ENCODE measurements at regions not wholly inside any gene's neighbourhood (a gene's known extent, or its start where the extent isn't known, plus 50 kb on each side); places are given as distances from the start of the nearest gene placed in this dataset.

- H3K36me3 ChIP-seq (ENCODE audit: control insufficient read depth, insufficient read depth, low read length), result no peaks in the 10 kb centered on the region
- H3K27me3 ChIP-seq (replicated peaks; ENCODE audit: control insufficient read depth, insufficient read depth, low read length), result no peaks in the 10 kb centered on the region
- TF ChIP-seq CTCF (IDR thresholded peaks at IDR 0.05; ENCODE audit: insufficient read depth, low read length, poor library complexity, severe bottlenecking), result no peak
- no peak for DNase-seq (ENCODE audit: extremely low read depth, insufficient read length)
- no peak overlapping the region for H3K4me3 ChIP-seq (replicated peaks; ENCODE audit: low read depth, low read length)
Measured at GRCh38 chr16:13781575-13782338, 138.2 kb upstream of the ERCC4 start.

GRCh38 chr16:13791095-13791494 lies 128.9 kb upstream of the ERCC4 start:
- no peak overlapping the region for H3K4me3 ChIP-seq (replicated peaks; ENCODE audit: low read depth, low read length)
- no peak for DNase-seq (ENCODE audit: extremely low read depth, insufficient read length)
- H3K27me3 ChIP-seq (replicated peaks; ENCODE audit: control insufficient read depth, insufficient read depth, low read length), result no peaks in the 10 kb centered on the region; the same call in 1 of the 2 replicates
- no peaks in the 10 kb centered on the region for H3K36me3 ChIP-seq (ENCODE audit: control insufficient read depth, insufficient read depth, low read length)
- TF ChIP-seq CTCF (IDR thresholded peaks at IDR 0.05; ENCODE audit: insufficient read depth, low read length, poor library complexity, severe bottlenecking), result no peak

- no peak overlapping the region for H3K4me3 ChIP-seq (replicated peaks; ENCODE audit: low read depth, low read length)
- H3K27me3 ChIP-seq (replicated peaks; ENCODE audit: control insufficient read depth, insufficient read depth, low read length), result no peaks in the 10 kb centered on the region; the same call in 1 of the 2 replicates
- no peak for DNase-seq (ENCODE audit: extremely low read depth, insufficient read length)
- no peaks in the 10 kb centered on the region for H3K36me3 ChIP-seq (ENCODE audit: control insufficient read depth, insufficient read depth, low read length)
- TF ChIP-seq CTCF (IDR thresholded peaks at IDR 0.05; ENCODE audit: insufficient read depth, low read length, poor library complexity, severe bottlenecking), result no peak
Measured at GRCh38 chr16:13793841-13794409, 126.0 kb upstream of the ERCC4 start.

- no peak for DNase-seq (ENCODE audit: extremely low read depth, insufficient read length)
- no peak overlapping the region for H3K4me3 ChIP-seq (replicated peaks; ENCODE audit: low read depth, low read length)
- no peaks in the 10 kb centered on the region; the same call in 1 of the 2 replicates for H3K27me3 ChIP-seq (replicated peaks; ENCODE audit: control insufficient read depth, insufficient read depth, low read length)
- no peak for TF ChIP-seq CTCF (IDR thresholded peaks at IDR 0.05; ENCODE audit: insufficient read depth, low read length, poor library complexity, severe bottlenecking)
- H3K36me3 ChIP-seq (ENCODE audit: control insufficient read depth, insufficient read depth, low read length), result no peaks in the 10 kb centered on the region
Measured at GRCh38 chr16:13795131-13795530, 124.8 kb upstream of the ERCC4 start.

GRCh38 chr16:13797718-13798117 lies 122.2 kb upstream of the ERCC4 start:
- Histone ChIP-seq H3K27me3 (replicated peaks; ENCODE audit: control insufficient read depth, insufficient read depth, low read length) (no peaks in the 10 kb centered on the region; the same call in 1 of the 2 replicates), H3K4me3 (replicated peaks; ENCODE audit: low read depth, low read length) (no peak overlapping the region), H3K36me3 (ENCODE audit: control insufficient read depth, insufficient read depth, low read length) (no peaks in the 10 kb centered on the region)
- TF ChIP-seq CTCF (IDR thresholded peaks at IDR 0.05; ENCODE audit: insufficient read depth, low read length, poor library complexity, severe bottlenecking), result no peak
- no peak for DNase-seq (ENCODE audit: extremely low read depth, insufficient read length)
